ENCODE measurements at regions not wholly inside any gene's neighbourhood (a gene's known extent, or its start where the extent isn't known, plus 50 kb on each side); places are given as distances from the start of the nearest gene placed in this dataset.
"Not testable (repeated sequence)": the region's sequence is repeated elsewhere in the genome, so short reads cannot be mapped to it uniquely, and the experiment has no call there.

DNA sequence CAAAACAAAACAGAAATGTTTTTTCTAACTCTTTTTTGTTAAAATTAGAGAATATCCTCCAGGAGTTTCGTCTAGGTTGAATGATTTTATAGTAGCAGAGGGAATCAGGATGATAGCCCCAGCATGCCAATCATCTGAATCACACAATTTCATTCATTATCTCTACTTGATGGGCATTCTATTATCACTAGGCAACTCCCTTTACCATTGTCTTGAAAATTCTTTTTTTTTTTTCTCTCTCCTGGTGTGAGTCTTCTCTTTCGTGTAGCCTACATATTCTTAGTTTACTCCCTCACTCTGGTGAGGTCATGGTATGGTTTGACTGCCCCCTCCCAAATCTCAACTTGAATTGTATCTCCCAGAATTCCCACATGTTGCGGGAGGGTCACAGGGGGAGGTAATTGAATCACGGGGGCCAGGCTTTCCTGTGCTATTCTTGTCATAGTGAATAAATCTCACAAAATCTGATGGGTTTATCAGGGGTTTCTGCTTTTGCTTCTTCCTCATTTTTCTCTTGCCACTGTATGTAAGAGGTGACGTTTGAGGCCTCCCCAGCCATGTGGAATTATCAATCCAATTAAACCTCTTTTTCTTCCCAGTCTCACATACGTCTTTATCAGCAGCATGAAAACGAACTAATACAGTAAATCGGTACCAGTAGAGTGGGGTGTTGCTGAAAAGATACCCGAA is 105.0 kb downstream of the OTUD1 start:
- in situ Hi-C loops (cut with MboI) (no loop called here), intact Hi-C loops (cut with micrococcal nuclease; ENCODE audit: unreplicated experiment) (no loop called here)
- Histone ChIP-seq H3K79me2 (ENCODE audit: control insufficient read depth, insufficient read depth, low read length) (no peaks in the 10 kb centered on the region), H2AFZ (ENCODE audit: control insufficient read depth, low read depth, low read length) (no peak overlapping the region), H3K9me3 (replicated peaks; ENCODE audit: control insufficient read depth, insufficient read depth, low read length) (no peaks in the 10 kb centered on the region), H3K9ac (ENCODE audit: control insufficient read depth, insufficient read depth, low read length) (no peak overlapping the region), H4K20me1 (ENCODE audit: control insufficient read depth, insufficient read depth) (no peaks in the 10 kb centered on the region), H3K4me3 (no peak overlapping the region), H3K27ac (ENCODE audit: control insufficient read depth, insufficient read depth) (no peak overlapping the region), H3K4me1 (ENCODE audit: control insufficient read depth, insufficient read depth, low read length) (no peaks in the 10 kb centered on the region), H3K36me3 (ENCODE audit: control insufficient read depth in 2 of 2, insufficient read depth in 2 of 2, low read length in 1 of 2) (no peaks in the 10 kb centered on the region), H3K4me2 (ENCODE audit: control insufficient read depth, insufficient read depth) (no peak overlapping the region), H3K27me3 (replicated peaks in 1 of 2; ENCODE audit: control insufficient read depth in 2 of 2, insufficient read depth in 2 of 2, low read length in 1 of 2) (no peaks in the 10 kb centered on the region)
- no TSS peak for BruUV-seq (replicated peaks)
- FAIRE-seq, result no peak
- ATAC-seq, result no peak
- no peak for DNase-seq (ENCODE audit: low read depth, low spot score)
- RAD21 ChIA-PET (ENCODE audit: unreplicated experiment), result no interaction called here
- CTCF ChIA-PET, result no interaction called here
- WGBS (ENCODE audit: insufficient coverage, insufficient replicate concordance, low lambda C conversion rate, missing lambda C conversion rate), result 9% methylated on average over 9 of the region's 9 CpGs
- SMC1A ChIA-PET (ENCODE audit: uncharacterized antibody, unreplicated experiment), result no interaction called here
- POLR2A ChIA-PET, result no interaction called here
- TF ChIP-seq, protein P1, sequence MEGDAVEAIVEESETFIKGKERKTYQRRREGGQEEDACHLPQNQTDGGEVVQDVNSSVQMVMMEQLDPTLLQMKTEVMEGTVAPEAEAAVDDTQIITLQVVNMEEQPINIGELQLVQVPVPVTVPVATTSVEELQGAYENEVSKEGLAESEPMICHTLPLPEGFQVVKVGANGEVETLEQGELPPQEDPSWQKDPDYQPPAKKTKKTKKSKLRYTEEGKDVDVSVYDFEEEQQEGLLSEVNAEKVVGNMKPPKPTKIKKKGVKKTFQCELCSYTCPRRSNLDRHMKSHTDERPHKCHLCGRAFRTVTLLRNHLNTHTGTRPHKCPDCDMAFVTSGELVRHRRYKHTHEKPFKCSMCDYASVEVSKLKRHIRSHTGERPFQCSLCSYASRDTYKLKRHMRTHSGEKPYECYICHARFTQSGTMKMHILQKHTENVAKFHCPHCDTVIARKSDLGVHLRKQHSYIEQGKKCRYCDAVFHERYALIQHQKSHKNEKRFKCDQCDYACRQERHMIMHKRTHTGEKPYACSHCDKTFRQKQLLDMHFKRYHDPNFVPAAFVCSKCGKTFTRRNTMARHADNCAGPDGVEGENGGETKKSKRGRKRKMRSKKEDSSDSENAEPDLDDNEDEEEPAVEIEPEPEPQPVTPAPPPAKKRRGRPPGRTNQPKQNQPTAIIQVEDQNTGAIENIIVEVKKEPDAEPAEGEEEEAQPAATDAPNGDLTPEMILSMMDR (IDR thresholded peaks at IDR 0.05 in 2 of 3, conservative IDR thresholded peaks at IDR 0.05 in 1 of 3; ENCODE audit: control insufficient read depth in 2 of 3, extremely low read depth in 1 of 3, insufficient read depth in 1 of 3, low read depth in 3 of 3, low read length in 3 of 3), result no peak

DNA sequence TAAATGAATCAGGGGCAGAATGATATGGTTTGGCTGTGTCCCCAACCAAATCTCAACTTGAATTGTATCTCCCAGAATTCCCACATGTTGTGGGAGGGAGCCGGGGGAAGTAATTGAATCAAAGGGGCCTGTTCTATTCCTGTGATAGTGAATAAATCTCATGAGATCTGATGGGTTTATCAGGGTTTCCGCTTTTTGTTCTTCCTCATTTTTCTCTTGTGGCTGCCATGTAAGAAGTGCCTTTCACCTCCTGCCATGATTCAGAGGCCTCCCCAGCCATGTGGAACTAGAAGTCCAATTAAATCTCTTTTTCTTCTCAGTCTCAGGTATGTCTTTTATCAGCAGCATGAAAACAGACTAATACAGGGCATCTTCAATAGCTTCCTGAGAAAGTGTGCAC is 107.0 kb downstream of the OTUD1 start:
- RAD21 ChIA-PET (ENCODE audit: unreplicated experiment); H3K79me2 ChIP-seq (ENCODE audit: control insufficient read depth, insufficient read depth, low read length); H3K27ac ChIP-seq (ENCODE audit: control insufficient read depth, insufficient read depth); H3K9ac ChIP-seq (ENCODE audit: control insufficient read depth, insufficient read depth, low read length); in situ Hi-C loops (cut with MboI); DNase-seq (ENCODE audit: low read depth, low spot score); SMC1A ChIA-PET (ENCODE audit: uncharacterized antibody, unreplicated experiment); H3K4me2 ChIP-seq (ENCODE audit: control insufficient read depth, insufficient read depth); H3K9me3 ChIP-seq (replicated peaks; ENCODE audit: control insufficient read depth, insufficient read depth, low read length); H3K36me3 ChIP-seq (ENCODE audit: control insufficient read depth in 2 of 2, insufficient read depth in 2 of 2, low read length in 1 of 2); intact Hi-C loops (cut with micrococcal nuclease; ENCODE audit: unreplicated experiment); CTCF ChIA-PET; BruUV-seq (replicated peaks); ATAC-seq; FAIRE-seq; H3K27me3 ChIP-seq (replicated peaks in 1 of 2; ENCODE audit: control insufficient read depth in 2 of 2, insufficient read depth in 2 of 2, low read length in 1 of 2); H2AFZ ChIP-seq (ENCODE audit: control insufficient read depth, low read depth, low read length); H3K4me3 ChIP-seq; H3K4me1 ChIP-seq (ENCODE audit: control insufficient read depth, insufficient read depth, low read length); H4K20me1 ChIP-seq (ENCODE audit: control insufficient read depth, insufficient read depth): not testable (repeated sequence)
- WGBS (ENCODE audit: insufficient coverage, insufficient replicate concordance, low lambda C conversion rate, missing lambda C conversion rate), result 0% methylated on average over 2 of the region's 2 CpGs
- POLR2A ChIA-PET, result interaction anchor here (0.7 kb wide), 1 partner anchor 1006 kb away, joined by 3 read pairs; no protein-coding TSS in a partner anchor

Measured in GM12878 (cell line).